ENCODE measurements at regions not wholly inside any gene's neighbourhood (a gene's known extent, or its start where the extent isn't known, plus 50 kb on each side); places are given as distances from the start of the nearest gene placed in this dataset.

DNA sequence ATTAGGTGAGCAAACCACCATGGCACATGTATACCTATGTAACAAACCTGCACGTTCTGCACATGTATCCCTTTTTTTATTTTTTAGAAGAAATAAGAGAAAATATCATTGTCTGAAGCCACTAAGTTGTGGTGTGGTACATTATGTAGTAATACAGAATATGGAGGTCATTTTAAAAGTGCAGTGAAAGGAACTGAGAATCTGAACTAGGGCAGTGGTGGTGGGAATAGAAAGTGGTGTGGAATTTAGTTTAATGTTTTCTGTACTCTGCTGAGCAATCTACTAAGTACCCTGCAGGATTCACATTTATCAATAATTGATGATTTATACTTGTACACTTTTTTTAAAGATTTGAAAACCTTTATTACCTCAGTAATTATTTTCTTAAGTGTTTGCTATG lies 283.5 kb downstream of the CHL1 start:
- intact Hi-C loops (cut with DNase I; ENCODE audit: low total_unique reads): no loop called here
- H3K4me3 ChIP-seq: no peak overlapping the region
- H3K36me3 ChIP-seq: no peaks in the 10 kb centered on the region
- no peaks in the 10 kb centered on the region for H3K27me3 ChIP-seq
- no peaks in the 10 kb centered on the region for H3K4me1 ChIP-seq
- in situ Hi-C loops (cut with MboI; ENCODE audit: low pct_ligation_motif_present in 1 of 4, low pct_unique_long_range_greater_than_20kb in 1 of 4, low sequenced_read_pairs in 3 of 4): no loop called here
- WGBS, 2 donors (ENCODE audit: low coverage in 1 of 2): 76 to 83% methylated on average over 1 of the region's 1 CpG
- H3K27ac ChIP-seq: no peak overlapping the region
- DNase-seq: no peak
- H3K9me3 ChIP-seq: peaks cover 0 to 2% of the 10 kb centered on the region in 2 donors
- no peak for TF ChIP-seq POLR2A (IDR thresholded peaks at IDR 0.05)
- TF ChIP-seq CTCF (IDR thresholded peaks at IDR 0.05): no peak
- no peak for TF ChIP-seq EP300 (IDR thresholded peaks at IDR 0.05; ENCODE audit: low read depth)

DNA sequence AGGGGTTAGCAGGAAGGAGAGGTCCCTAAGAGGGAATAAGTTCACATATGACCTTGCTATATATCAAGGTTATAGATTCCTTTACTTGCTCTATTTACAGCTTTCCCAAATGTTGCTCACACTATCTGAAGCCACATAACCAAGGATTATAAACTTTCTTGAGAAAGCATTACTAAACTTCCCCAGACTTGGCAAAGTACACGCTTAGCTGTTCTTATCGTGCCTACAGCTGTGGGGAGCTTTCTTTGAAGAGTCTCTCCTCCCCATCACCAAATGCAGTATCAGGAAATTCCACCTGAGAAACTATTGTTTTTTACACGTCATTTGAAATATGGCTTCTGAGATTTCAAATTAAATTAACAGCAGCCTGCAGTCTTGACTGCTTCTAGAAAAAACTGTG lies 284.5 kb downstream of the CHL1 start:
- Histone ChIP-seq H3K4me1 (no peaks in the 10 kb centered on the region), H3K27ac (no peak overlapping the region), H3K36me3 (no peaks in the 10 kb centered on the region), H3K27me3 (no peaks in the 10 kb centered on the region), H3K4me3 (no peak overlapping the region), H3K9me3 (peaks cover 0 to 2% of the 10 kb centered on the region in 2 donors)
- 53 to 54% methylated on average over 3 of the region's 3 CpGs for WGBS, 2 donors (ENCODE audit: low coverage in 1 of 2)
- in situ Hi-C loops (cut with MboI; ENCODE audit: low pct_ligation_motif_present in 1 of 4, low pct_unique_long_range_greater_than_20kb in 1 of 4, low sequenced_read_pairs in 3 of 4) (no loop called here), intact Hi-C loops (cut with DNase I; ENCODE audit: low total_unique reads) (no loop called here)
- TF ChIP-seq EP300 (IDR thresholded peaks at IDR 0.05; ENCODE audit: low read depth) (no peak), CTCF (IDR thresholded peaks at IDR 0.05) (no peak), POLR2AphosphoS5 (IDR thresholded peaks at IDR 0.05) (no peak), POLR2A (IDR thresholded peaks at IDR 0.05) (no peak)
- DNase-seq: no peak

GRCh38 chr3:481680-482079 lies 285.1 kb downstream of the CHL1 start:
- Histone ChIP-seq H3K27ac (no peak overlapping the region), H3K27me3 (no peaks in the 10 kb centered on the region), H3K4me1 (no peaks in the 10 kb centered on the region), H3K36me3 (no peaks in the 10 kb centered on the region), H3K4me3 (no peak overlapping the region), H3K9me3 (peaks cover 0 to 2% of the 10 kb centered on the region in 2 donors)
- no peak for TF ChIP-seq EP300 (IDR thresholded peaks at IDR 0.05; ENCODE audit: low read depth)
- TF ChIP-seq POLR2AphosphoS5 (IDR thresholded peaks at IDR 0.05): no peak
- TF ChIP-seq POLR2A (IDR thresholded peaks at IDR 0.05): no peak
- TF ChIP-seq CTCF (IDR thresholded peaks at IDR 0.05): no peak
- intact Hi-C loops (cut with DNase I; ENCODE audit: low total_unique reads) (no loop called here), in situ Hi-C loops (cut with MboI; ENCODE audit: low pct_ligation_motif_present in 1 of 4, low pct_unique_long_range_greater_than_20kb in 1 of 4, low sequenced_read_pairs in 3 of 4) (no loop called here)
- no peak for DNase-seq
- 19 to 39% methylated on average over 3 of the region's 3 CpGs for WGBS, 2 donors (ENCODE audit: low coverage in 1 of 2)

DNA sequence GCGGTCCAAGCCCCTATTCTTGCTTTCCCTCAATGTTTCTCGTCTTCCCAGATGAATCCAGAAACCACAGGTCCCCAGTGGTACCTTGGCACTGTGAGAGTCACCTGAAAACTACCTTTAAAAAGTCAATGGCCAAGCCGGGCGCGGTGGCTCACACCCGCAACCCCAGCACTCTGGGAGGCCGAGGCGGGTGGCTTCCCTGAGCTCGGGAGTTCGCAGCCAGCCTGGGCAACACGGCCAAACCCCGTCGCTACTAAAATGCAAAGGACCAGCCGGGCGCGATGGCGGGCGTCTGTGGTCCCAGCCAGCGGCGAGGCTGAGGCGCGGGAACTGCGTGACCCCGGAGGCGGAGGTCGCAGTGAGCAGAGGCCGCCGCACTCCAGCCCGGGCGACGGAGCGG lies 285.9 kb downstream of the CHL1 start:
- in situ Hi-C loops (cut with MboI; ENCODE audit: low pct_ligation_motif_present in 1 of 4, low pct_unique_long_range_greater_than_20kb in 1 of 4, low sequenced_read_pairs in 3 of 4): no loop called here

More for the DNA sequence above, 285.9 kb downstream of the CHL1 start:
- Histone ChIP-seq H3K4me1 (no peaks in the 10 kb centered on the region), H3K27ac (no peak overlapping the region), H3K9me3 (no peaks in the 10 kb centered on the region), H3K27me3 (no peaks in the 10 kb centered on the region), H3K4me3 (no peak overlapping the region), H3K36me3 (no peaks in the 10 kb centered on the region)
- WGBS, 2 donors (ENCODE audit: low coverage in 1 of 2): 87 to 95% methylated on average over 6 to 31 of the region's 32 CpGs
- TF ChIP-seq CTCF (IDR thresholded peaks at IDR 0.05): no peak
- intact Hi-C loops (cut with DNase I; ENCODE audit: low total_unique reads): no loop called here
- DNase-seq: no peak
